ENCODE measurements at regions not wholly inside any gene's neighbourhood (a gene's known extent, or its start where the extent isn't known, plus 50 kb on each side); places are given as distances from the start of the nearest gene placed in this dataset.

DNA sequence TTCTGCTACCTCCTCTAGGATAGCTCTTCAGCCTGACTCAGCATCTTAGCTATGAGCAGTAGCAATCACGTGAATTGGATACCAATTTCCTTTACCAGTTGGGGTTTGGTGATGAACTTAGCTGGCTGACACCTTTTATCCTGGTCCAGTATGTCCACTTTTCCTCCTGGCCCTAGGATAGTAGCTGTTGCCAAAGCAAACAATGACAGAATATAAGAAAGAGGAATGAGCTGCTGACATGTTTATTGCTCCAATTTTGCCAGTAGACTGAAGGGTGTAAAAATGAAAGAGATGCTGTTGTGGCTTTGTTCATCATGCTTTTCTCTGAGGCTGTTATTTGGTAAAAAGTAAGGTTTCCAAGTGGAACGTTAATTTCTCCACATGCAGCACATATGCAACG lies 168.3 kb upstream of the JAG1 start:
- TF ChIP-seq CTCF (IDR thresholded peaks at IDR 0.05) (no peak), POLR2AphosphoS5 (IDR thresholded peaks at IDR 0.05; ENCODE audit: low read depth, low read length) (no peak)
- TF ChIP-seq, protein P1, sequence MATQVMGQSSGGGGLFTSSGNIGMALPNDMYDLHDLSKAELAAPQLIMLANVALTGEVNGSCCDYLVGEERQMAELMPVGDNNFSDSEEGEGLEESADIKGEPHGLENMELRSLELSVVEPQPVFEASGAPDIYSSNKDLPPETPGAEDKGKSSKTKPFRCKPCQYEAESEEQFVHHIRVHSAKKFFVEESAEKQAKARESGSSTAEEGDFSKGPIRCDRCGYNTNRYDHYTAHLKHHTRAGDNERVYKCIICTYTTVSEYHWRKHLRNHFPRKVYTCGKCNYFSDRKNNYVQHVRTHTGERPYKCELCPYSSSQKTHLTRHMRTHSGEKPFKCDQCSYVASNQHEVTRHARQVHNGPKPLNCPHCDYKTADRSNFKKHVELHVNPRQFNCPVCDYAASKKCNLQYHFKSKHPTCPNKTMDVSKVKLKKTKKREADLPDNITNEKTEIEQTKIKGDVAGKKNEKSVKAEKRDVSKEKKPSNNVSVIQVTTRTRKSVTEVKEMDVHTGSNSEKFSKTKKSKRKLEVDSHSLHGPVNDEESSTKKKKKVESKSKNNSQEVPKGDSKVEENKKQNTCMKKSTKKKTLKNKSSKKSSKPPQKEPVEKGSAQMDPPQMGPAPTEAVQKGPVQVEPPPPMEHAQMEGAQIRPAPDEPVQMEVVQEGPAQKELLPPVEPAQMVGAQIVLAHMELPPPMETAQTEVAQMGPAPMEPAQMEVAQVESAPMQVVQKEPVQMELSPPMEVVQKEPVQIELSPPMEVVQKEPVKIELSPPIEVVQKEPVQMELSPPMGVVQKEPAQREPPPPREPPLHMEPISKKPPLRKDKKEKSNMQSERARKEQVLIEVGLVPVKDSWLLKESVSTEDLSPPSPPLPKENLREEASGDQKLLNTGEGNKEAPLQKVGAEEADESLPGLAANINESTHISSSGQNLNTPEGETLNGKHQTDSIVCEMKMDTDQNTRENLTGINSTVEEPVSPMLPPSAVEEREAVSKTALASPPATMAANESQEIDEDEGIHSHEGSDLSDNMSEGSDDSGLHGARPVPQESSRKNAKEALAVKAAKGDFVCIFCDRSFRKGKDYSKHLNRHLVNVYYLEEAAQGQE (IDR thresholded peaks at IDR 0.05; ENCODE audit: insufficient read depth in 1 of 2, low read depth in 2 of 2, low read length in 1 of 2), result no peak

Measured in Panc1 (cell line).